HG02970 (cell line): ENCODE measurements at regions not wholly inside any gene's neighbourhood (a gene's known extent, or its start where the extent isn't known, plus 50 kb on each side); places are given as distances from the start of the nearest gene placed in this dataset.
"Not testable (repeated sequence)": the region's sequence is repeated elsewhere in the genome, so short reads cannot be mapped to it uniquely, and the experiment has no call there.

Source experiments
- ATAC-seq: cut with Tn5 transposase; IDR thresholded peaks from one replicate; pipeline ENCODE4 v1.9.1; 2021; ENCODE audit warnings: mild to moderate bottlenecking, moderate library complexity, moderate number of reproducible peaks; ENCODE audit not compliant: unreplicated experiment, low FRiP score

- no peak for ATAC-seq
Observed at GRCh38 chr10:124194199-124194824, 100.9 kb upstream of the CHST15 start.

GRCh38 chr10:124193309-124193696, 99.9 kb upstream of the CHST15 start:
- ATAC-seq = no peak

GRCh38 chr10:124192664-124193308, 99.4 kb upstream of the CHST15 start:
- ATAC-seq = not testable (repeated sequence)

- not testable (repeated sequence) for ATAC-seq
Observed at GRCh38 chr10:124190476-124190875, 97.1 kb upstream of the CHST15 start.

GRCh38 chr10:124186956-124187355, 93.6 kb upstream of the CHST15 start:
- no peak for ATAC-seq

- no peak for ATAC-seq
Observed at GRCh38 chr10:124185084-124185483, 91.7 kb upstream of the CHST15 start.

GRCh38 chr10:124184208-124184830, 90.9 kb upstream of the CHST15 start:
- ATAC-seq = no peak

- ATAC-seq = no peak
Observed at GRCh38 chr10:124183617-124184016, 90.2 kb upstream of the CHST15 start.

GRCh38 chr10:124182088-124182541, 88.7 kb upstream of the CHST15 start:
- ATAC-seq = no peak

GRCh38 chr10:124181656-124182055, 88.3 kb upstream of the CHST15 start:
- no peak for ATAC-seq

- ATAC-seq = no peak
Observed at GRCh38 chr10:124180947-124181549, 87.7 kb upstream of the CHST15 start.

- ATAC-seq = no peak
Observed at GRCh38 chr10:124180044-124180745, 86.8 kb upstream of the CHST15 start.

- ATAC-seq = no peak
Observed at GRCh38 chr10:124179308-124180043, 86.1 kb upstream of the CHST15 start.

GRCh38 chr10:124177180-124177518, 83.8 kb upstream of the CHST15 start:
- ATAC-seq = no peak

- no peak for ATAC-seq
Observed at GRCh38 chr10:124176349-124177179, 83.2 kb upstream of the CHST15 start.

- no peak for ATAC-seq
Observed at GRCh38 chr10:124175701-124176348, 82.4 kb upstream of the CHST15 start.

GRCh38 chr10:124174673-124175645, 81.6 kb upstream of the CHST15 start:
- no peak for ATAC-seq

GRCh38 chr10:124174071-124174566, 80.7 kb upstream of the CHST15 start:
- no peak for ATAC-seq
